OCI-LY7 (cell line): ENCODE measurements at regions not wholly inside any gene's neighbourhood (a gene's known extent, or its start where the extent isn't known, plus 50 kb on each side); places are given as distances from the start of the nearest gene placed in this dataset.

Experiments
- BruUV-seq: library from RNA; stranded (reverse); fragments of 400-500 nt; replicated peaks from 2 replicates; lab custom pipeline; 2021; lab: Mats Ljungman, UMichigan
- CTCF ChIA-PET: fragments of 300-600 bp; sonication (Branson Sonifier 250); formaldehyde crosslinking; loops from one replicate; lab custom pipeline; 2022; ENCODE audit warnings: antibody characterized with exemption; ENCODE audit not compliant: unreplicated experiment; lab: Charles Lee
- POLR2A ChIA-PET: fragments of 300-600 bp; sonication (Branson Sonifier 250); formaldehyde crosslinking; loops from one replicate; lab custom pipeline; 2022; ENCODE audit warnings: antibody characterized with exemption; lab: Charles Lee
- DNase-seq: peaks from one replicate; pipeline ENCODE4 v3.0.0-alpha.2; 2015; ENCODE audit warnings: low spot score
- H2AFZ ChIP-seq: fragments of 200-600 bp; sonication (generic), shearing (Covaris generic); 2 replicates; pipeline ENCODE4 v1.6.1; 2014; ENCODE audit warnings: mild to moderate bottlenecking, antibody characterized with exemption, low read length, moderate library complexity
- H3K27ac ChIP-seq: fragments of 200-600 bp; sonication (generic); 2 replicates; pipeline ENCODE4 v1.5.1; 2014; ENCODE audit warnings: mixed run types, low read depth, mild to moderate bottlenecking, moderate library complexity, low read length, inconsistent platforms; ENCODE audit not compliant: poor library complexity, severe bottlenecking
- H3K36me3 ChIP-seq: fragments of 200-600 bp; sonication (generic); 2 replicates; pipeline ENCODE4 v1.6.1; 2014; ENCODE audit warnings: mild to moderate bottlenecking, antibody characterized with exemption, low read length, moderate library complexity, mixed read lengths; ENCODE audit not compliant: insufficient read depth
- H3K4me1 ChIP-seq: fragments of 200-600 bp; sonication (generic); 2 replicates; pipeline ENCODE4 v1.5.1; 2014; ENCODE audit warnings: mild to moderate bottlenecking, low read length; ENCODE audit not compliant: insufficient read depth, poor library complexity, severe bottlenecking
- H3K4me2 ChIP-seq: fragments of 200-600 bp; sonication (generic); 2 replicates; pipeline ENCODE4 v1.6.1; 2014; ENCODE audit warnings: mild to moderate bottlenecking, low read length
- H3K4me3 ChIP-seq: fragments of 200-600 bp; sonication (generic); 2 replicates; pipeline ENCODE4 v1.5.1; 2014; ENCODE audit warnings: mild to moderate bottlenecking, low read depth, low read length; ENCODE audit not compliant: poor library complexity, severe bottlenecking
- H3K79me2 ChIP-seq: fragments of 200-600 bp; sonication (generic); 2 replicates; pipeline ENCODE4 v1.6.1; 2016; ENCODE audit warnings: low read depth, mild to moderate bottlenecking, low read length, moderate library complexity, mixed read lengths; ENCODE audit not compliant: insufficient read depth
- H3K9me2 ChIP-seq: fragments of 200-600 bp; sonication (generic); 2 replicates; pipeline ENCODE4 v1.6.1; 2016; ENCODE audit warnings: mild to moderate bottlenecking, low read length, mixed read lengths; ENCODE audit not compliant: insufficient read depth
- H3K9me3 ChIP-seq: fragments of 200-600 bp; sonication (generic); 2 replicates; pipeline ENCODE4 v1.6.1; 2014; ENCODE audit warnings: mild to moderate bottlenecking, mixed run types, low read length, mixed read lengths
- H4K20me1 ChIP-seq: fragments of 200-600 bp; sonication (generic); 2 replicates; pipeline ENCODE4 v1.6.1; 2014; ENCODE audit warnings: mild to moderate bottlenecking, antibody characterized with exemption, low read length, moderate library complexity, mixed read lengths; ENCODE audit not compliant: insufficient read depth
- CTCF ChIP-seq: fragments of 200-600 bp; sonication (generic); conservative IDR thresholded peaks from 2 replicates; pipeline ENCODE4 v1.5.1; 2014; ENCODE audit warnings: mild to moderate bottlenecking, antibody characterized with exemption, low read length, moderate library complexity, mixed read lengths
- EZH2phosphoT487 ChIP-seq: fragments of 200-600 bp; sonication (generic); IDR thresholded peaks from 2 replicates; pipeline ENCODE4 v1.6.1; 2018; ENCODE audit warnings: low read depth, borderline replicate concordance, mild to moderate bottlenecking, mixed run types, antibody characterized with exemption, low read length, moderate library complexity, mixed read lengths
- intact Hi-C: fragments of 100-400 bp; cut with micrococcal nuclease; formaldehyde crosslinking; loops from one replicate; pipeline ENCODE4 v1.10.0; 2022; ENCODE audit not compliant: unreplicated experiment

GRCh38 chr11:123371506-123372297 lies 58.4 kb upstream of the GRAMD1B start:
- Histone ChIP-seq H3K4me1 (peaks cover 9% of the 10 kb centered on the region), H3K9me2 (no peaks in the 10 kb centered on the region), H3K36me3 (no peaks in the 10 kb centered on the region), H4K20me1 (no peaks in the 10 kb centered on the region), H3K9me3 (no peaks in the 10 kb centered on the region), H3K4me3 (no peak overlapping the region), H2AFZ (no peak overlapping the region), H3K27ac (no peak overlapping the region), H3K79me2 (no peaks in the 10 kb centered on the region), H3K4me2 (no peak overlapping the region)
- TF ChIP-seq EZH2phosphoT487 = no peak
- TF ChIP-seq CTCF = no peak
- ChIA-PET POLR2A (no interaction called here), CTCF (no interaction called here)
- BruUV-seq = no TSS peak
- intact Hi-C loops = no loop called here
- DNase-seq = no peak

GRCh38 chr11:123366924-123367323 lies 63.1 kb upstream of the GRAMD1B start:
- Histone ChIP-seq H4K20me1 (no peaks in the 10 kb centered on the region), H3K9me2 (no peaks in the 10 kb centered on the region), H3K79me2 (no peaks in the 10 kb centered on the region), H3K36me3 (no peaks in the 10 kb centered on the region), H3K4me1 (peaks cover 23% of the 10 kb centered on the region), H3K9me3 (no peaks in the 10 kb centered on the region), H3K4me2 (no peak overlapping the region), H3K27ac (no peak overlapping the region), H3K4me3 (no peak overlapping the region), H2AFZ (no peak overlapping the region)
- DNase-seq = no peak
- CTCF ChIA-PET = no interaction called here
- intact Hi-C loops = no loop called here
- TF ChIP-seq CTCF (no peak), EZH2phosphoT487 (no peak)
- no TSS peak for BruUV-seq
- POLR2A ChIA-PET = interaction anchor here (0.7 kb wide), 1 partner anchor 21 kb away, joined by 3 read pairs; no protein-coding TSS in a partner anchor

GRCh38 chr11:123365955-123366354 lies 64.1 kb upstream of the GRAMD1B start:
- Histone ChIP-seq H4K20me1 (no peaks in the 10 kb centered on the region), H3K4me2 (no peak overlapping the region), H3K9me3 (no peaks in the 10 kb centered on the region), H2AFZ (no peak overlapping the region), H3K36me3 (no peaks in the 10 kb centered on the region), H3K27ac (no peak overlapping the region), H3K4me1 (peaks cover 28% of the 10 kb centered on the region), H3K9me2 (no peaks in the 10 kb centered on the region), H3K79me2 (no peaks in the 10 kb centered on the region), H3K4me3 (no peak overlapping the region)
- no peak for DNase-seq
- POLR2A ChIA-PET = no interaction called here
- CTCF ChIA-PET = no interaction called here
- BruUV-seq = no TSS peak
- intact Hi-C loops = no loop called here
- TF ChIP-seq CTCF = no peak
- no peak for TF ChIP-seq EZH2phosphoT487
